C4-2B (cell line): ENCODE measurements at regions not wholly inside any gene's neighbourhood (a gene's known extent, or its start where the extent isn't known, plus 50 kb on each side); places are given as distances from the start of the nearest gene placed in this dataset.
A peak's percentile ranks its signal among the peaks of the same experiment; 100 is the strongest.

Experiments
- H3K27ac ChIP-seq: fragments of 450-650 bp; 2 replicates; pipeline ENCODE4 v1.5.1; 2017
- CTCF ChIP-seq: fragments of 450-650 bp; conservative IDR thresholded peaks from 2 replicates; pipeline ENCODE4 v1.5.1; 2017; ENCODE audit warnings: mild to moderate bottlenecking
- ZFX ChIP-seq: fragments of 450-650 bp; IDR thresholded peaks from 2 replicates; pipeline ENCODE4 v1.6.1; 2017

DNA sequence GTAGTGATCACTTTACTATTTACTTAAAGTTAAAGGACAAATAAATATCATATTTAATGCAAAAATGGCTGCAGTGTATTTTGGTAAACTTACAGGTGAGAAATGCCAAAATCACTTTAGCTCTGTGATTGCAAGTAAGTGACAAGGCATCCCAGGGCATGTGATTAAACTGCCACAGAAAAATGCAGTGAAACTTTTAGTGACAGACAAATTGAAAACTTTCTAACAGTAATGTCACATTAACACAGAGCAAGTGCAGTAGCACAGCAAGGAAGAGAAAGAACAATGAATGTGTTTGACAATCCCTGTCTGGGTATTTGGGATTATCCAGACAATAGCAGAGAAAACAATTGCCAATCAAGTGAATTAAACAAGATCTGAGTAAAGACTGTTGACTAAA, 606.8 kb downstream of the SLCO4C1 start:
- TF ChIP-seq CTCF (no peak), ZFX (no peak)
- no peak overlapping the region for H3K27ac ChIP-seq

GRCh38 chr5:101688156-101688555, 607.9 kb downstream of the SLCO4C1 start:
- H3K27ac ChIP-seq, result no peak overlapping the region
- TF ChIP-seq ZFX (no peak), CTCF (no peak)

GRCh38 chr5:101687349-101687985, 608.6 kb downstream of the SLCO4C1 start:
- TF ChIP-seq ZFX (no peak), CTCF (no peak)
- no peak overlapping the region for H3K27ac ChIP-seq

GRCh38 chr5:101686536-101687157, 609.4 kb downstream of the SLCO4C1 start:
- TF ChIP-seq CTCF, result no peak
- TF ChIP-seq ZFX, result no peak
- no peak overlapping the region for H3K27ac ChIP-seq

DNA sequence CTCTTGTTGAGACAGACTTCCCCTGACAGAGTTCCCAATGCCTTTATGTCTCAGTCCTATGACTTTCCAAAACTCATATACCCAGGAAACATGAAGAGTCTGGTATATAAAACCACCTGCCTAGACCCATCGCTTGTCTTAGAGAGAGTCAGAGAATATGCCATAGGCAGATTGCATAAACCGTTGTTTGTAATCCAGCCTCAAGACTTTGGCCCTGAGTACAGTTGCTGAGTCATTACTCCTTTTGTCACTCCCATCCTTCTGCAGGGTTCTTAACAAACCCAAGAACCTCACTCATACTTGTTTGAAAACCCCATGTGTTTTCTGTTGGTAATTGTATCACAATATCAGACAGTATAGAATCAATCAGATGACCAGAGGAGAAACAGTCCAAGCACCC, 616.3 kb downstream of the SLCO4C1 start:
- TF ChIP-seq ZFX (no peak), CTCF (no peak)
- no peak overlapping the region for H3K27ac ChIP-seq

GRCh38 chr5:101678481-101679193, 617.4 kb downstream of the SLCO4C1 start:
- peak; percentile 97 for TF ChIP-seq CTCF
- no peak for TF ChIP-seq ZFX
- no peak overlapping the region; the same call in 1 of the 2 replicates for H3K27ac ChIP-seq

DNA sequence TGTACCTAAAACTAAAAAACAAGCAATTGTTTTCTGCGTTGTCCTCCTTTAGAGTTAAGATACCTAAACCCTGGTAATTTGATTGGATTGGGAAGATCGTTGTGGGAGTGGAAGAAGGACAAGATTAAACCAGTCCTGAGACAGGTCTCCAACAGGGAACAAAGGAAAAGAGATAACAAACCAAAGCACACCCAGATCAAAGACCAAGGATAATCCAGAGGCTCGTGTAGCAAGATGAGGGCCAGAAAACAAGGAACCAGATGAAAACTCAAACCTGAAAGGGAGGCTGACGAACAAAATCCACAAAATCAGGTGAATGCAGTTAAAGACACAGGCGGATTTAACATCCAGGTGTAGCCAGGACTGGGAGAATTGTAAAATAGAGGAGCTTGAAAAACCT, 618.1 kb downstream of the SLCO4C1 start:
- H3K27ac ChIP-seq, result no peak overlapping the region; the same call in 1 of the 2 replicates
- no peak for TF ChIP-seq ZFX
- TF ChIP-seq CTCF, result no peak
